ENCODE measurements at regions not wholly inside any gene's neighbourhood (a gene's known extent, or its start where the extent isn't known, plus 50 kb on each side); places are given as distances from the start of the nearest gene placed in this dataset.

- Histone ChIP-seq H3K4me3 (no peak overlapping the region), H3K27ac (ENCODE audit: control insufficient read depth, insufficient read depth) (no peak overlapping the region)
Measured at GRCh38 chr5:63164339-63164738, 585.7 kb downstream of the LRRC70 start.

More at GRCh38 chr5:63164339-63164738, 585.7 kb downstream of the LRRC70 start:
- Histone ChIP-seq H3K79me2 (ENCODE audit: control insufficient read depth, insufficient read depth, low read length) (no peaks in the 10 kb centered on the region), H3K9ac (ENCODE audit: control insufficient read depth, insufficient read depth, low read length) (no peak overlapping the region), H3K9me3 (replicated peaks; ENCODE audit: control insufficient read depth, insufficient read depth, low read length) (no peaks in the 10 kb centered on the region), H3K4me1 (ENCODE audit: control insufficient read depth, insufficient read depth, low read length) (no peaks in the 10 kb centered on the region), H2AFZ (ENCODE audit: control insufficient read depth, low read depth, low read length) (no peak overlapping the region), H4K20me1 (ENCODE audit: control insufficient read depth, insufficient read depth) (no peaks in the 10 kb centered on the region), H3K36me3 (ENCODE audit: control insufficient read depth in 2 of 2, insufficient read depth in 2 of 2, low read length in 1 of 2) (no peaks in the 10 kb centered on the region), H3K27me3 (replicated peaks in 1 of 2; ENCODE audit: control insufficient read depth in 2 of 2, insufficient read depth in 2 of 2, low read length in 1 of 2) (no peaks in the 10 kb centered on the region), H3K4me2 (ENCODE audit: control insufficient read depth, insufficient read depth) (no peak overlapping the region)
- BruUV-seq (replicated peaks): no TSS peak
- 19% methylated on average over 2 of the region's 2 CpGs for WGBS (ENCODE audit: insufficient coverage, insufficient replicate concordance, low lambda C conversion rate, missing lambda C conversion rate)
- intact Hi-C loops (cut with micrococcal nuclease; ENCODE audit: unreplicated experiment) (no loop called here), in situ Hi-C loops (cut with MboI) (no loop called here)
- RAD21 ChIA-PET (ENCODE audit: unreplicated experiment): no interaction called here
- POLR2A ChIA-PET: no interaction called here
- CTCF ChIA-PET: no interaction called here
- FAIRE-seq (no peak), ATAC-seq (no peak), DNase-seq (ENCODE audit: low read depth, low spot score) (no peak)
- no peak for TF ChIP-seq SUZ12 (IDR thresholded peaks at IDR 0.05; ENCODE audit: unreplicated experiment)
- TF ChIP-seq EED (IDR thresholded peaks at IDR 0.05; ENCODE audit: low read depth): no peak
- no peak for TF ChIP-seq NBN (IDR thresholded peaks at IDR 0.05)
- no peak for TF ChIP-seq IKZF1 (conservative IDR thresholded peaks at IDR 0.05)
- no peak for TF ChIP-seq IRF3 (IDR thresholded peaks at IDR 0.05)
- no peak for TF ChIP-seq SMARCA5 (IDR thresholded peaks at IDR 0.05)
- TF ChIP-seq WRNIP1 (IDR thresholded peaks at IDR 0.05; ENCODE audit: borderline replicate concordance, low read depth, low read length): no peak
- TF ChIP-seq REST (IDR thresholded peaks at IDR 0.05; ENCODE audit: low read depth, low read length): no peak
- SMC1A ChIA-PET (ENCODE audit: uncharacterized antibody, unreplicated experiment): no interaction called here

All from GM12878 (cell line).